ENCODE measurements at regions not wholly inside any gene's neighbourhood (a gene's known extent, or its start where the extent isn't known, plus 50 kb on each side); places are given as distances from the start of the nearest gene placed in this dataset.
"Not testable (repeated sequence)": the region's sequence is repeated elsewhere in the genome, so short reads cannot be mapped to it uniquely, and the experiment has no call there.

- Mint-ChIP-seq H3K27ac (no peak overlapping the region), H3K4me1 (no peaks in the 10 kb centered on the region), H3K9me3 (no peaks in the 10 kb centered on the region), H3K36me3 (no peaks in the 10 kb centered on the region), H3K27me3 (peaks cover 4 to 8% of the 10 kb centered on the region in 2 donors), H3K4me3 (no peak overlapping the region)
- ATAC-seq (replicated peaks in 1 of 4) = no peak
- Histone ChIP-seq H3K4me3 (ENCODE audit: control insufficient read depth in 1 of 2, extremely low read depth in 1 of 2, low read length in 1 of 2) (no peak overlapping the region), H3K36me3 (ENCODE audit: control insufficient read depth in 2 of 2, extremely low read depth in 1 of 2, insufficient read depth in 1 of 2, low read length in 1 of 2) (no peaks in the 10 kb centered on the region), H3K27me3 (replicated peaks in 1 of 2; ENCODE audit: control insufficient read depth in 2 of 2, extremely low read depth in 1 of 2, insufficient read depth in 2 of 2, low read length in 1 of 2) (peaks cover 0 to 14% of the 10 kb centered on the region in 2 experiments), H3K9me3 (no peaks in the 10 kb centered on the region), H3K4me1 (ENCODE audit: control insufficient read depth in 1 of 2, extremely low read depth in 1 of 2, insufficient read depth in 2 of 2, low read length in 2 of 2) (no peaks in the 10 kb centered on the region), H3K27ac (ENCODE audit: low read length) (no peak overlapping the region)
- 76% methylated on average over 7 of the region's 15 CpGs for WGBS (ENCODE audit: insufficient coverage)
- POLR2A ChIA-PET = no interaction called here
- DNase-seq = no peak
- CTCF ChIA-PET = no interaction called here
Observed at GRCh38 chr12:116665666-116666304, 72.1 kb downstream of the SPRING1 start.

- Mint-ChIP-seq H3K27ac (no peak overlapping the region), H3K36me3 (no peaks in the 10 kb centered on the region), H3K27me3 (peaks cover 8 to 9% of the 10 kb centered on the region in 2 donors), H3K9me3 (no peaks in the 10 kb centered on the region), H3K4me3 (no peak overlapping the region), H3K4me1 (no peaks in the 10 kb centered on the region)
- Histone ChIP-seq H3K36me3 (ENCODE audit: control insufficient read depth in 2 of 2, extremely low read depth in 1 of 2, insufficient read depth in 1 of 2, low read length in 1 of 2) (no peaks in the 10 kb centered on the region), H3K4me1 (ENCODE audit: control insufficient read depth in 1 of 2, extremely low read depth in 1 of 2, insufficient read depth in 2 of 2, low read length in 2 of 2) (no peaks in the 10 kb centered on the region), H3K9me3 (no peaks in the 10 kb centered on the region), H3K27ac (ENCODE audit: low read length) (no peak overlapping the region), H3K4me3 (ENCODE audit: control insufficient read depth in 1 of 2, extremely low read depth in 1 of 2, low read length in 1 of 2) (no peak overlapping the region), H3K27me3 (replicated peaks in 1 of 2; ENCODE audit: control insufficient read depth in 2 of 2, extremely low read depth in 1 of 2, insufficient read depth in 2 of 2, low read length in 1 of 2) (peaks cover 0 to 21% of the 10 kb centered on the region in 2 experiments)
- WGBS (ENCODE audit: insufficient coverage) = 100% methylated on average over 1 of the region's 4 CpGs
- DNase-seq (no peak), ATAC-seq (replicated peaks in 1 of 4) (no peak)
- ChIA-PET CTCF (no interaction called here), POLR2A (no interaction called here)
Observed at GRCh38 chr12:116664085-116664484, 73.8 kb downstream of the SPRING1 start.

- Mint-ChIP-seq H3K4me1 (peaks cover 0 to 2% (median 0%) of the 10 kb centered on the region in 3 donors), H3K27me3 (peaks cover 11 to 16% of the 10 kb centered on the region in 2 donors), H3K9me3 (no peaks in the 10 kb centered on the region), H3K4me3 (no peak overlapping the region), H3K27ac (no peak overlapping the region), H3K36me3 (no peaks in the 10 kb centered on the region)
- Histone ChIP-seq H3K36me3 (ENCODE audit: control insufficient read depth in 2 of 2, extremely low read depth in 1 of 2, insufficient read depth in 1 of 2, low read length in 1 of 2) (no peaks in the 10 kb centered on the region), H3K9me3 (no peaks in the 10 kb centered on the region), H3K4me1 (ENCODE audit: control insufficient read depth in 1 of 2, extremely low read depth in 1 of 2, insufficient read depth in 2 of 2, low read length in 2 of 2) (no peaks in the 10 kb centered on the region), H3K4me3 (ENCODE audit: control insufficient read depth in 1 of 2, extremely low read depth in 1 of 2, low read length in 1 of 2) (no peak overlapping the region), H3K27ac (ENCODE audit: low read length) (no peak overlapping the region), H3K27me3 (replicated peaks in 1 of 2; ENCODE audit: control insufficient read depth in 2 of 2, extremely low read depth in 1 of 2, insufficient read depth in 2 of 2, low read length in 1 of 2) (peaks cover 0 to 30% of the 10 kb centered on the region in 2 experiments)
- ATAC-seq (replicated peaks in 1 of 4) (no peak), DNase-seq (no peak)
- 62% methylated on average over 20 of the region's 21 CpGs for WGBS (ENCODE audit: insufficient coverage)
- ChIA-PET CTCF (no interaction called here), POLR2A (no interaction called here)
Observed at GRCh38 chr12:116662612-116663144, 75.2 kb downstream of the SPRING1 start.

GRCh38 chr12:116661341-116661740 is 76.5 kb downstream of the SPRING1 start:
- no peak overlapping the region for H3K4me3 ChIP-seq (ENCODE audit: control insufficient read depth in 1 of 2, extremely low read depth in 1 of 2, low read length in 1 of 2)
- Mint-ChIP-seq H3K9me3 (no peaks in the 10 kb centered on the region), H3K4me1 (peaks cover 0 to 2% (median 0%) of the 10 kb centered on the region in 3 donors), H3K4me3 (no peak overlapping the region), H3K27ac (no peak overlapping the region), H3K36me3 (no peaks in the 10 kb centered on the region), H3K27me3 (peaks cover 15 to 20% of the 10 kb centered on the region in 2 donors)
- DNase-seq (no peak), ATAC-seq (replicated peaks in 1 of 4) (no peak)
- 92% methylated on average over 18 of the region's 18 CpGs for WGBS (ENCODE audit: insufficient coverage)
- no peaks in the 10 kb centered on the region for H3K4me1 ChIP-seq (ENCODE audit: control insufficient read depth in 1 of 2, extremely low read depth in 1 of 2, insufficient read depth in 2 of 2, low read length in 2 of 2)
- ChIA-PET CTCF (no interaction called here), POLR2A (no interaction called here)
- H3K27me3 ChIP-seq (replicated peaks in 1 of 2; ENCODE audit: control insufficient read depth in 2 of 2, extremely low read depth in 1 of 2, insufficient read depth in 2 of 2, low read length in 1 of 2) = peaks cover 0 to 33% of the 10 kb centered on the region in 2 experiments
- H3K27ac ChIP-seq (ENCODE audit: low read length) = no peak overlapping the region
- no peaks in the 10 kb centered on the region for H3K9me3 ChIP-seq
- no peaks in the 10 kb centered on the region for H3K36me3 ChIP-seq (ENCODE audit: control insufficient read depth in 2 of 2, extremely low read depth in 1 of 2, insufficient read depth in 1 of 2, low read length in 1 of 2)

- H3K27ac Mint-ChIP-seq; DNase-seq; CTCF ChIA-PET; H3K4me3 ChIP-seq (ENCODE audit: control insufficient read depth in 1 of 2, extremely low read depth in 1 of 2, low read length in 1 of 2); H3K4me1 Mint-ChIP-seq; H3K27ac ChIP-seq (ENCODE audit: low read length); ATAC-seq (replicated peaks in 1 of 4); H3K4me3 Mint-ChIP-seq; H3K36me3 Mint-ChIP-seq; H3K9me3 Mint-ChIP-seq; POLR2A ChIA-PET; H3K9me3 ChIP-seq; H3K4me1 ChIP-seq (ENCODE audit: control insufficient read depth in 1 of 2, extremely low read depth in 1 of 2, insufficient read depth in 2 of 2, low read length in 2 of 2); H3K36me3 ChIP-seq (ENCODE audit: control insufficient read depth in 2 of 2, extremely low read depth in 1 of 2, insufficient read depth in 1 of 2, low read length in 1 of 2): not testable (repeated sequence)
- H3K27me3 Mint-ChIP-seq = peaks cover 15 to 22% of the 10 kb centered on the region in 2 donors
- 92% methylated on average over 26 of the region's 34 CpGs for WGBS (ENCODE audit: insufficient coverage)
- H3K27me3 ChIP-seq (replicated peaks in 1 of 2; ENCODE audit: control insufficient read depth in 2 of 2, extremely low read depth in 1 of 2, insufficient read depth in 2 of 2, low read length in 1 of 2) = peaks cover 0 to 33% of the 10 kb centered on the region in 2 experiments
Observed at GRCh38 chr12:116660740-116661139, 77.1 kb downstream of the SPRING1 start.

- peaks cover 11 to 22% of the 10 kb centered on the region in 2 donors for H3K27me3 Mint-ChIP-seq
- peaks cover 0 to 2% (median 0%) of the 10 kb centered on the region in 3 donors for H3K4me1 Mint-ChIP-seq
- H3K36me3 Mint-ChIP-seq = no peaks in the 10 kb centered on the region
- Histone ChIP-seq H3K36me3 (ENCODE audit: control insufficient read depth in 2 of 2, extremely low read depth in 1 of 2, insufficient read depth in 1 of 2, low read length in 1 of 2) (no peaks in the 10 kb centered on the region), H3K4me1 (ENCODE audit: control insufficient read depth in 1 of 2, extremely low read depth in 1 of 2, insufficient read depth in 2 of 2, low read length in 2 of 2) (no peaks in the 10 kb centered on the region), H3K4me3 (ENCODE audit: control insufficient read depth in 1 of 2, extremely low read depth in 1 of 2, low read length in 1 of 2) (no peak overlapping the region), H3K27me3 (replicated peaks in 1 of 2; ENCODE audit: control insufficient read depth in 2 of 2, extremely low read depth in 1 of 2, insufficient read depth in 2 of 2, low read length in 1 of 2) (peaks cover 0 to 36% of the 10 kb centered on the region in 2 experiments), H3K9me3 (no peaks in the 10 kb centered on the region), H3K27ac (ENCODE audit: low read length) (no peak overlapping the region)
- H3K27ac Mint-ChIP-seq = no peak overlapping the region
- H3K9me3 Mint-ChIP-seq = no peaks in the 10 kb centered on the region
- DNase-seq = no peak
- ChIA-PET CTCF (no interaction called here), POLR2A (no interaction called here)
- no peak for ATAC-seq (replicated peaks in 1 of 4)
- WGBS (ENCODE audit: insufficient coverage) = 82% methylated on average over 12 of the region's 13 CpGs
- no peak overlapping the region for H3K4me3 Mint-ChIP-seq
Observed at GRCh38 chr12:116659771-116660481, 77.9 kb downstream of the SPRING1 start.
